ENCODE measurements at regions not wholly inside any gene's neighbourhood (a gene's known extent, or its start where the extent isn't known, plus 50 kb on each side); places are given as distances from the start of the nearest gene placed in this dataset.

- Mint-ChIP-seq H3K4me1 (no peaks in the 10 kb centered on the region), H3K27ac (no peak overlapping the region), H3K4me3 (no peak overlapping the region), H3K27me3 (peaks cover 0 to 27% (median 0%) of the 10 kb centered on the region in 5 donors), H3K36me3 (no peaks in the 10 kb centered on the region), H3K9me3 (no peaks in the 10 kb centered on the region)
- DNase-seq = no peak
- POLR2A ChIA-PET = no interaction called here
- ATAC-seq = no peak
Observed at GRCh38 chr11:15300341-15300740, 185.6 kb downstream of the INSC start.

- H3K36me3 Mint-ChIP-seq = no peaks in the 10 kb centered on the region
- peaks cover 0 to 20% (median 12%) of the 10 kb centered on the region in 5 donors for H3K27me3 Mint-ChIP-seq
- no peak for ATAC-seq
- POLR2A ChIA-PET = no interaction called here
- H3K4me1 Mint-ChIP-seq = peaks cover 0 to 7% (median 1%) of the 10 kb centered on the region in 4 donors
- peaks cover 0 to 6% (median 0%) of the 10 kb centered on the region in 9 donors for H3K9me3 Mint-ChIP-seq
- H3K4me3 Mint-ChIP-seq = no peak overlapping the region
- H3K27ac Mint-ChIP-seq = no peak overlapping the region
- DNase-seq = no peak
Observed at GRCh38 chr11:15307619-15308024, 192.9 kb downstream of the INSC start.

GRCh38 chr11:15308840-15309239 lies 194.1 kb downstream of the INSC start:
- Mint-ChIP-seq H3K4me1 (peaks cover 0 to 7% (median 1%) of the 10 kb centered on the region in 4 donors), H3K9me3 (peaks cover 0 to 7% (median 0%) of the 10 kb centered on the region in 9 donors), H3K27ac (no peak overlapping the region), H3K4me3 (no peak overlapping the region), H3K27me3 (peaks cover 0 to 26% (median 8%) of the 10 kb centered on the region in 5 donors), H3K36me3 (peaks cover 0 to 5% (median 0%) of the 10 kb centered on the region in 3 donors)
- DNase-seq = no peak
- POLR2A ChIA-PET = no interaction called here
- no peak for ATAC-seq

- Mint-ChIP-seq H3K4me3 (no peak overlapping the region), H3K27me3 (peaks cover 0 to 26% (median 8%) of the 10 kb centered on the region in 5 donors), H3K9me3 (peaks cover 0 to 9% (median 0%) of the 10 kb centered on the region in 9 donors), H3K4me1 (peaks cover 0 to 7% (median 1%) of the 10 kb centered on the region in 4 donors), H3K36me3 (peaks cover 0 to 5% (median 0%) of the 10 kb centered on the region in 3 donors), H3K27ac (no peak overlapping the region)
- ATAC-seq = no peak
- DNase-seq = no peak
- POLR2A ChIA-PET = no interaction called here
Observed at GRCh38 chr11:15309296-15309695, 194.6 kb downstream of the INSC start.

- ATAC-seq (no peak), DNase-seq (no peak)
- POLR2A ChIA-PET = no interaction called here
- Mint-ChIP-seq H3K27me3 (peaks cover 0 to 26% (median 8%) of the 10 kb centered on the region in 5 donors), H3K4me1 (no peaks in the 10 kb centered on the region), H3K36me3 (peaks cover 0 to 5% (median 0%) of the 10 kb centered on the region in 3 donors), H3K4me3 (no peak overlapping the region), H3K9me3 (peaks cover 0 to 7% (median 0%) of the 10 kb centered on the region in 9 donors), H3K27ac (no peak overlapping the region)
Observed at GRCh38 chr11:15313862-15314261, 199.1 kb downstream of the INSC start.

- POLR2A ChIA-PET = no interaction called here
- Mint-ChIP-seq H3K4me3 (no peak overlapping the region), H3K9me3 (peaks cover 0 to 3% (median 0%) of the 10 kb centered on the region in 9 donors), H3K4me1 (no peaks in the 10 kb centered on the region), H3K36me3 (no peaks in the 10 kb centered on the region), H3K27me3 (peaks cover 0 to 4% (median 1%) of the 10 kb centered on the region in 5 donors), H3K27ac (no peak overlapping the region)
- DNase-seq (no peak), ATAC-seq (no peak)
Observed at GRCh38 chr11:15318814-15319213, 204.1 kb downstream of the INSC start.

- no peak overlapping the region for H3K27ac Mint-ChIP-seq
- H3K36me3 Mint-ChIP-seq = no peaks in the 10 kb centered on the region
- no peaks in the 10 kb centered on the region for H3K4me1 Mint-ChIP-seq
- DNase-seq = no peak
- H3K27me3 Mint-ChIP-seq = peaks cover 4 to 28% (median 5%) of the 10 kb centered on the region in 5 donors
- peaks cover 0 to 9% (median 0%) of the 10 kb centered on the region in 9 donors for H3K9me3 Mint-ChIP-seq
- POLR2A ChIA-PET = no interaction called here
- no peak for ATAC-seq
- no peak overlapping the region for H3K4me3 Mint-ChIP-seq
Observed at GRCh38 chr11:15326520-15326919, 211.8 kb downstream of the INSC start.

GRCh38 chr11:15327786-15328231 lies 213.1 kb downstream of the INSC start:
- ATAC-seq (no peak), DNase-seq (no peak)
- Mint-ChIP-seq H3K4me1 (no peaks in the 10 kb centered on the region), H3K9me3 (peaks cover 0 to 9% (median 0%) of the 10 kb centered on the region in 9 donors), H3K36me3 (no peaks in the 10 kb centered on the region), H3K27ac (no peak overlapping the region), H3K4me3 (no peak overlapping the region), H3K27me3 (peaks cover 1 to 28% (median 4%) of the 10 kb centered on the region in 5 donors)
- POLR2A ChIA-PET = no interaction called here

GRCh38 chr11:15333407-15333806 lies 218.7 kb downstream of the INSC start:
- DNase-seq = no peak
- POLR2A ChIA-PET = no interaction called here
- H3K27me3 Mint-ChIP-seq = peaks cover 0 to 17% (median 5%) of the 10 kb centered on the region in 5 donors
- no peak overlapping the region for H3K27ac Mint-ChIP-seq
- no peaks in the 10 kb centered on the region for H3K36me3 Mint-ChIP-seq
- no peak overlapping the region for H3K4me3 Mint-ChIP-seq
- H3K4me1 Mint-ChIP-seq = no peaks in the 10 kb centered on the region
- H3K9me3 Mint-ChIP-seq = peaks cover 0 to 9% (median 0%) of the 10 kb centered on the region in 9 donors
- ATAC-seq = no peak

GRCh38 chr11:15334766-15335165 lies 220.0 kb downstream of the INSC start:
- Mint-ChIP-seq H3K27me3 (peaks cover 2 to 21% (median 5%) of the 10 kb centered on the region in 5 donors), H3K36me3 (peaks cover 0 to 3% (median 0%) of the 10 kb centered on the region in 3 donors), H3K9me3 (peaks cover 0 to 19% (median 3%) of the 10 kb centered on the region in 9 donors), H3K4me3 (no peak overlapping the region), H3K27ac (no peak overlapping the region), H3K4me1 (no peaks in the 10 kb centered on the region)
- ATAC-seq = no peak
- no peak for DNase-seq
- POLR2A ChIA-PET = no interaction called here

- H3K36me3 Mint-ChIP-seq = peaks cover 0 to 14% (median 0%) of the 10 kb centered on the region in 3 donors
- H3K27ac Mint-ChIP-seq = no peak overlapping the region
- H3K27me3 Mint-ChIP-seq = peaks cover 3 to 20% (median 5%) of the 10 kb centered on the region in 5 donors
- peaks cover 0 to 22% (median 5%) of the 10 kb centered on the region in 9 donors for H3K9me3 Mint-ChIP-seq
- DNase-seq (no peak), ATAC-seq (no peak)
- POLR2A ChIA-PET = no interaction called here
- H3K4me3 Mint-ChIP-seq = no peak overlapping the region
- H3K4me1 Mint-ChIP-seq = no peaks in the 10 kb centered on the region
Observed at GRCh38 chr11:15336021-15336420, 221.3 kb downstream of the INSC start.

- H3K27me3 Mint-ChIP-seq = peaks cover 5 to 28% (median 12%) of the 10 kb centered on the region in 5 donors
- POLR2A ChIA-PET = no interaction called here
- H3K27ac Mint-ChIP-seq = no peak overlapping the region
- H3K9me3 Mint-ChIP-seq = peaks cover 0 to 22% (median 8%) of the 10 kb centered on the region in 9 donors
- no peaks in the 10 kb centered on the region for H3K4me1 Mint-ChIP-seq
- DNase-seq = no peak
- H3K36me3 Mint-ChIP-seq = peaks cover 0 to 14% (median 0%) of the 10 kb centered on the region in 3 donors
- ATAC-seq = no peak
- H3K4me3 Mint-ChIP-seq = no peak overlapping the region
Observed at GRCh38 chr11:15339302-15339701, 224.6 kb downstream of the INSC start.

GRCh38 chr11:15341587-15341986 lies 226.9 kb downstream of the INSC start:
- Mint-ChIP-seq H3K9me3 (peaks cover 0 to 22% (median 8%) of the 10 kb centered on the region in 9 donors), H3K4me1 (no peaks in the 10 kb centered on the region), H3K4me3 (no peak overlapping the region), H3K36me3 (peaks cover 0 to 14% (median 0%) of the 10 kb centered on the region in 3 donors), H3K27ac (no peak overlapping the region), H3K27me3 (peaks cover 5 to 34% (median 12%) of the 10 kb centered on the region in 5 donors)
- DNase-seq (no peak), ATAC-seq (no peak)
- POLR2A ChIA-PET = no interaction called here

GRCh38 chr11:15342163-15342562 lies 227.4 kb downstream of the INSC start:
- Mint-ChIP-seq H3K27ac (no peak overlapping the region), H3K9me3 (peaks cover 0 to 22% (median 8%) of the 10 kb centered on the region in 9 donors), H3K36me3 (peaks cover 0 to 14% (median 0%) of the 10 kb centered on the region in 3 donors), H3K4me1 (no peaks in the 10 kb centered on the region), H3K27me3 (peaks cover 5 to 31% (median 12%) of the 10 kb centered on the region in 5 donors), H3K4me3 (no peak overlapping the region)
- POLR2A ChIA-PET = no interaction called here
- DNase-seq (no peak), ATAC-seq (no peak)

Data from naive thymus-derived CD8-positive, alpha-beta T cell (primary cell).